H9 (cell line): ENCODE measurements at regions not wholly inside any gene's neighbourhood (a gene's known extent, or its start where the extent isn't known, plus 50 kb on each side); places are given as distances from the start of the nearest gene placed in this dataset.

ENCODE experiments used
- DNase-seq: peaks from one replicate; pipeline ENCODE4 v3.0.0-alpha.2; 2017
- H2AFZ ChIP-seq: one replicate; pipeline ENCODE4 v1.6.1; 2013; ENCODE audit warnings: mild to moderate bottlenecking, low read length, control low read depth, moderate library complexity
- H2AK5ac ChIP-seq: 2 replicates; pipeline ENCODE4 v1.6.1; 2013; ENCODE audit warnings: low read length, control low read depth, mixed read lengths; ENCODE audit not compliant: insufficient read length
- H2BK120ac ChIP-seq: one replicate; pipeline ENCODE4 v1.6.1; 2013; ENCODE audit warnings: low read depth, mild to moderate bottlenecking, low read length, control low read depth, inconsistent platforms; ENCODE audit not compliant: poor library complexity, severe bottlenecking
- H2BK12ac ChIP-seq: 2 replicates; pipeline ENCODE4 v1.6.1; 2013; ENCODE audit warnings: low read length, control low read depth, mixed read lengths, low read depth; ENCODE audit not compliant: insufficient read length
- H2BK15ac ChIP-seq: 2 replicates; pipeline ENCODE4 v1.6.1; 2013; ENCODE audit warnings: low read depth, low read length, control low read depth
- H2BK20ac ChIP-seq: one replicate; pipeline ENCODE4 v1.6.1; 2013; ENCODE audit warnings: low read depth, mild to moderate bottlenecking, low read length, control low read depth, inconsistent platforms; ENCODE audit not compliant: poor library complexity, severe bottlenecking
- H2BK5ac ChIP-seq: 2 replicates; pipeline ENCODE4 v1.6.1; 2013; ENCODE audit warnings: low read length, control low read depth, mixed read lengths; ENCODE audit not compliant: insufficient read length
- H3K14ac ChIP-seq: 2 replicates; pipeline ENCODE4 v1.6.1; 2013; ENCODE audit warnings: low read length, control low read depth; ENCODE audit not compliant: insufficient read depth
- H3K18ac ChIP-seq: 2 replicates; pipeline ENCODE4 v1.6.1; 2013; ENCODE audit warnings: low read depth, mild to moderate bottlenecking, mixed read lengths, low read length, control low read depth; ENCODE audit not compliant: insufficient read length
- H3K23ac ChIP-seq: 2 replicates; pipeline ENCODE4 v1.6.1; 2013; ENCODE audit warnings: low read length, control low read depth, mixed read lengths, low read depth; ENCODE audit not compliant: insufficient read length
- H3K23me2 ChIP-seq: 2 replicates; pipeline ENCODE4 v1.6.1; 2013; ENCODE audit warnings: low read depth, mild to moderate bottlenecking, mixed read lengths, low read length, control low read depth; ENCODE audit not compliant: insufficient read length, poor library complexity, severe bottlenecking
- H3K27ac ChIP-seq: 2 replicates; pipeline ENCODE4 v1.5.1; 2013; ENCODE audit warnings: low read length, control low read depth, mixed read lengths, low read depth; ENCODE audit not compliant: insufficient read length
- H3K27me3 ChIP-seq: 2 replicates; pipeline ENCODE4 v1.6.1; 2013; ENCODE audit warnings: low read length, control low read depth, inconsistent platforms; ENCODE audit not compliant: insufficient read depth
- H3K4ac ChIP-seq: 2 replicates; pipeline ENCODE4 v1.6.1; 2013; ENCODE audit warnings: low read depth, mild to moderate bottlenecking, control low read depth, inconsistent platforms, low read length, moderate library complexity
- H3K4me1 ChIP-seq: 2 replicates; pipeline ENCODE4 v1.6.1; 2013; ENCODE audit warnings: low read length, control low read depth, inconsistent platforms; ENCODE audit not compliant: insufficient read depth
- H3K4me2 ChIP-seq: 2 replicates; pipeline ENCODE4 v1.6.1; 2013; ENCODE audit warnings: low read length, control low read depth, mixed read lengths; ENCODE audit not compliant: insufficient read length, insufficient read depth
- H3K56ac ChIP-seq: 2 replicates; pipeline ENCODE4 v1.6.1; 2013; ENCODE audit warnings: low read depth, mild to moderate bottlenecking, mixed read lengths, low read length, control low read depth; ENCODE audit not compliant: insufficient read length
- H3K79me1 ChIP-seq: 2 replicates; pipeline ENCODE4 v1.6.1; 2013; ENCODE audit warnings: low read depth, mild to moderate bottlenecking, moderate library complexity, low read length, control low read depth, inconsistent platforms; ENCODE audit not compliant: insufficient read depth, poor library complexity, severe bottlenecking
- H3K79me2 ChIP-seq: 2 replicates; pipeline ENCODE4 v1.6.1; 2013; ENCODE audit warnings: low read length, control low read depth, inconsistent platforms; ENCODE audit not compliant: insufficient read depth
- H3K9ac ChIP-seq: 2 replicates; pipeline ENCODE4 v1.6.1; 2013; ENCODE audit warnings: low read length, control low read depth, mixed read lengths; ENCODE audit not compliant: insufficient read length; ENCODE audit errors: extremely low read depth
- H3K9me3 ChIP-seq: one replicate; pipeline ENCODE4 v1.6.1; 2013; ENCODE audit warnings: low read depth, low read length, inconsistent platforms; ENCODE audit not compliant: control insufficient read depth
- H3T11ph ChIP-seq: one replicate; pipeline ENCODE4 v1.6.1; 2013; ENCODE audit warnings: mild to moderate bottlenecking, low read length, control low read depth, inconsistent platforms
- H4K20me1 ChIP-seq: one replicate; pipeline ENCODE4 v1.6.1; 2013; ENCODE audit not compliant: control insufficient read depth, insufficient read length, insufficient read depth
- H4K5ac ChIP-seq: 2 replicates; pipeline ENCODE4 v1.6.1; 2013; ENCODE audit warnings: low read depth, mild to moderate bottlenecking, mixed read lengths, low read length, control low read depth; ENCODE audit not compliant: insufficient read length
- H4K8ac ChIP-seq: replicated peaks from 2 replicates; pipeline ENCODE4 v1.6.1; 2013; ENCODE audit warnings: low read length, control low read depth, mixed read lengths, low read depth; ENCODE audit not compliant: insufficient read length
- H4K91ac ChIP-seq: 2 replicates; pipeline ENCODE4 v1.6.1; 2013; ENCODE audit warnings: low read depth, mild to moderate bottlenecking, moderate library complexity, mixed read lengths, low read length, control low read depth; ENCODE audit not compliant: insufficient read length
- H3K27ac Mint-ChIP-seq, 3 experiments: 2 replicates in 2 of 3; 3 replicates in 1 of 3; pipeline ENCODE4 v1.8.0; 2020 to 2021; ENCODE audit warnings: mixed read lengths in 3 of 3, mild to moderate bottlenecking in 1 of 3, moderate library complexity in 1 of 3
- H3K27me3 Mint-ChIP-seq: 2 replicates; pipeline ENCODE4 v1.8.0; 2021; ENCODE audit warnings: low read depth, mild to moderate bottlenecking, moderate library complexity, mixed read lengths
- H3K36me3 Mint-ChIP-seq, 3 experiments: 2 replicates in 2 of 3; 3 replicates in 1 of 3; pipeline ENCODE4 v1.8.0; 2020 to 2021; ENCODE audit warnings: low read depth in 3 of 3, mixed read lengths in 3 of 3; ENCODE audit not compliant: insufficient read depth in 1 of 3
- H3K4me1 Mint-ChIP-seq, 2 experiments: 2 replicates each; pipeline ENCODE4 v1.8.0; 2020; ENCODE audit warnings: mixed read lengths in 2 of 2
- H3K4me3 Mint-ChIP-seq, 2 experiments: 2 replicates in 1 of 2; 3 replicates in 1 of 2; pipeline ENCODE4 v1.8.0; 2020 to 2021; ENCODE audit warnings: mild to moderate bottlenecking in 2 of 2, mixed read lengths in 2 of 2, moderate library complexity in 1 of 2
- H3K9me3 Mint-ChIP-seq, 2 experiments: 2 replicates in 1 of 2; 3 replicates in 1 of 2; pipeline ENCODE4 v1.8.0; 2020; ENCODE audit warnings: mild to moderate bottlenecking in 2 of 2, mixed read lengths in 2 of 2, moderate library complexity in 1 of 2
- CTCF ChIP-seq: fragments of 200-600 bp; sonication (generic); conservative IDR thresholded peaks from 3 replicates; pipeline ENCODE4 v1.8.0; 2021; ENCODE audit warnings: antibody characterized with exemption, mild to moderate bottlenecking
- whole genome bisulfite sequencing: extraction: QIAGEN DNeasy Blood & Tissue Kit; methylation state at CpG from one replicate; pipeline ENCODE4 v1.1.7; 2013; ENCODE audit warnings: missing lambda C conversion rate, low lambda C conversion rate, mixed read lengths; ENCODE audit not compliant: insufficient read length; ENCODE audit errors: extremely low coverage; 5-methylcytosine and 5-hydroxymethylcytosine counted together

- H3K36me3 Mint-ChIP-seq, result no peaks in the 10 kb centered on the region; a peak in 1 of 7 replicates
- Histone ChIP-seq H3K23ac (no peak overlapping the region), H3K9ac (no peak overlapping the region), H3K4ac (no peak overlapping the region), H2BK120ac (no peak overlapping the region), H2BK15ac (no peak overlapping the region), H3K18ac (no peak overlapping the region), H2BK5ac (no peak overlapping the region), H3K79me2 (no peaks in the 10 kb centered on the region), H3K4me1 (no peaks in the 10 kb centered on the region; the same call in 1 of the 2 replicates), H3K4me2 (no peak overlapping the region), H2BK20ac (no peak overlapping the region), H3T11ph (no peak overlapping the region), H3K9me3 (no peaks in the 10 kb centered on the region), H2BK12ac (no peak overlapping the region), H3K79me1 (no peaks in the 10 kb centered on the region), H4K20me1 (no peaks in the 10 kb centered on the region), H3K23me2 (peaks cover 11% of the 10 kb centered on the region), H3K27me3 (peaks cover 43% of the 10 kb centered on the region), H4K8ac (no peak overlapping the region), H3K14ac (no peak overlapping the region), H3K27ac (no peak overlapping the region), H2AK5ac (no peak overlapping the region), H2AFZ (no peak overlapping the region), H4K5ac (no peak overlapping the region), H4K91ac (no peak overlapping the region), H3K56ac (no peak overlapping the region)
- H3K27me3 Mint-ChIP-seq, result peaks cover 93% of the 10 kb centered on the region
- no peak overlapping the region; a peak in 1 of 7 replicates for H3K27ac Mint-ChIP-seq
- no peak for TF ChIP-seq CTCF
- no peak for DNase-seq
- H3K9me3 Mint-ChIP-seq, result peaks cover 6 to 12% of the 10 kb centered on the region in 2 experiments; a peak in 3 of 5 replicates
- H3K4me3 Mint-ChIP-seq, result no peak overlapping the region
- WGBS, result no CpG with 5 or more reads among the region's 12 CpGs
- peaks cover 40 to 54% of the 10 kb centered on the region in 2 experiments for H3K4me1 Mint-ChIP-seq
These were observed 180.3 kb downstream of the C9orf50 start for GRCh38 chr9:129440435-129441186.
